ENCODE measurements at regions not wholly inside any gene's neighbourhood (a gene's known extent, or its start where the extent isn't known, plus 50 kb on each side); places are given as distances from the start of the nearest gene placed in this dataset.

GRCh38 chr4:178836865-178837264 is 1394.6 kb upstream of the AGA start:
- TF ChIP-seq, protein P1, sequence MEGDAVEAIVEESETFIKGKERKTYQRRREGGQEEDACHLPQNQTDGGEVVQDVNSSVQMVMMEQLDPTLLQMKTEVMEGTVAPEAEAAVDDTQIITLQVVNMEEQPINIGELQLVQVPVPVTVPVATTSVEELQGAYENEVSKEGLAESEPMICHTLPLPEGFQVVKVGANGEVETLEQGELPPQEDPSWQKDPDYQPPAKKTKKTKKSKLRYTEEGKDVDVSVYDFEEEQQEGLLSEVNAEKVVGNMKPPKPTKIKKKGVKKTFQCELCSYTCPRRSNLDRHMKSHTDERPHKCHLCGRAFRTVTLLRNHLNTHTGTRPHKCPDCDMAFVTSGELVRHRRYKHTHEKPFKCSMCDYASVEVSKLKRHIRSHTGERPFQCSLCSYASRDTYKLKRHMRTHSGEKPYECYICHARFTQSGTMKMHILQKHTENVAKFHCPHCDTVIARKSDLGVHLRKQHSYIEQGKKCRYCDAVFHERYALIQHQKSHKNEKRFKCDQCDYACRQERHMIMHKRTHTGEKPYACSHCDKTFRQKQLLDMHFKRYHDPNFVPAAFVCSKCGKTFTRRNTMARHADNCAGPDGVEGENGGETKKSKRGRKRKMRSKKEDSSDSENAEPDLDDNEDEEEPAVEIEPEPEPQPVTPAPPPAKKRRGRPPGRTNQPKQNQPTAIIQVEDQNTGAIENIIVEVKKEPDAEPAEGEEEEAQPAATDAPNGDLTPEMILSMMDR (IDR thresholded peaks at IDR 0.05) = no peak
- TF ChIP-seq POLR2A (IDR thresholded peaks at IDR 0.05) = no peak
